Activated CD8-positive, alpha-beta T cell treated with anti-CD3 and anti-CD28 coated beads for 36 hours (primary cell): ENCODE measurements at regions not wholly inside any gene's neighbourhood (a gene's known extent, or its start where the extent isn't known, plus 50 kb on each side); places are given as distances from the start of the nearest gene placed in this dataset.

Experiments
- ATAC-seq: fragments of 200-7000 bp; cut with Tn5 transposase; one replicate; pipeline ENCODE4 v1.10.0; 2021; ENCODE audit warnings: mild to moderate bottlenecking, moderate library complexity
- CTCF ChIA-PET: fragments of 350-600 bp; sonication (Branson Sonifier 250); formaldehyde crosslinking; loops from one replicate; lab custom pipeline; 2021; ENCODE audit warnings: antibody characterized with exemption; lab: Charles Lee
- POLR2A ChIA-PET: fragments of 350-600 bp; sonication (Branson Sonifier 250); formaldehyde crosslinking; loops from one replicate; lab custom pipeline; 2021; ENCODE audit warnings: antibody characterized with exemption; lab: Charles Lee
- DNase-seq: peaks from one replicate; pipeline ENCODE4 v3.0.0-alpha.2; 2020
- H3K27ac Mint-ChIP-seq: one replicate; pipeline ENCODE4 v1.8.0; 2021; ENCODE audit warnings: mild to moderate bottlenecking, mixed read lengths
- H3K27me3 Mint-ChIP-seq: one replicate; pipeline ENCODE4 v1.8.0; 2021; ENCODE audit warnings: mixed read lengths
- H3K36me3 Mint-ChIP-seq: one replicate; pipeline ENCODE4 v1.8.0; 2021; ENCODE audit warnings: low read depth, mixed read lengths
- H3K4me1 Mint-ChIP-seq: one replicate; pipeline ENCODE4 v1.8.0; 2021; ENCODE audit warnings: low read depth, mixed read lengths
- H3K4me3 Mint-ChIP-seq: one replicate; pipeline ENCODE4 v1.8.0; 2021; ENCODE audit warnings: mild to moderate bottlenecking, moderate library complexity, mixed read lengths
- H3K9me3 Mint-ChIP-seq: one replicate; pipeline ENCODE4 v1.8.0; 2021; ENCODE audit warnings: mixed read lengths
- intact Hi-C: fragments of 100-400 bp; cut with micrococcal nuclease; formaldehyde crosslinking; loops from one replicate; pipeline ENCODE4 v1.10.0; 2022
- TF ChIP-seq, protein P1 (sequence below): fragments of 200-600 bp; IDR thresholded peaks from one replicate; pipeline ENCODE4 v1.8.0; 2022; ENCODE audit warnings: antibody characterized with exemption, mild to moderate bottlenecking

DNA sequence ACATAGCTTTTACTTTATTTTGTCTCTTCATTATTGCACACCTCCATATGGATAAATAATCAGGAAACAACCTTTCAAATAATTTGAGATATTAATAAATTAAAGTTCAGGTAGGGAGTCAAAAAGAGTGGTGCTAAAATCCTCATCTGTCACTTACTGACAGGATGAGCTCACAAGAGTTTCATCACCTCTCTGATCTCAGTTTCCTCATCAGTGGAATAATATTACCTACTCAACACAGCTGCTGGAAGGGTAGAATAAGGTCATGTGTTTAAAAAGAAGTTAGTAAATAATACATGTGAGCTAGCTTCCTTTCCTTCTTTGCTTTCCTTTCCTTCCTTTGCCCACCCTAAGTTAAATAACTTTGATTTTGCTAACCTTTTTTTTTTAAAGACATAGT, 61.9 kb downstream of the RDH14 start:
- no peaks in the 10 kb centered on the region for H3K36me3 Mint-ChIP-seq
- H3K27ac Mint-ChIP-seq = no peak overlapping the region
- no peak overlapping the region for H3K4me3 Mint-ChIP-seq
- ChIA-PET CTCF (interaction anchor here (2.2 kb wide), 1 partner anchor 23 kb away, joined by 5 read pairs; no protein-coding TSS in a partner anchor), POLR2A (no interaction called here)
- no peaks in the 10 kb centered on the region for H3K4me1 Mint-ChIP-seq
- peaks cover 17% of the 10 kb centered on the region for H3K27me3 Mint-ChIP-seq
- TF ChIP-seq, protein P1, sequence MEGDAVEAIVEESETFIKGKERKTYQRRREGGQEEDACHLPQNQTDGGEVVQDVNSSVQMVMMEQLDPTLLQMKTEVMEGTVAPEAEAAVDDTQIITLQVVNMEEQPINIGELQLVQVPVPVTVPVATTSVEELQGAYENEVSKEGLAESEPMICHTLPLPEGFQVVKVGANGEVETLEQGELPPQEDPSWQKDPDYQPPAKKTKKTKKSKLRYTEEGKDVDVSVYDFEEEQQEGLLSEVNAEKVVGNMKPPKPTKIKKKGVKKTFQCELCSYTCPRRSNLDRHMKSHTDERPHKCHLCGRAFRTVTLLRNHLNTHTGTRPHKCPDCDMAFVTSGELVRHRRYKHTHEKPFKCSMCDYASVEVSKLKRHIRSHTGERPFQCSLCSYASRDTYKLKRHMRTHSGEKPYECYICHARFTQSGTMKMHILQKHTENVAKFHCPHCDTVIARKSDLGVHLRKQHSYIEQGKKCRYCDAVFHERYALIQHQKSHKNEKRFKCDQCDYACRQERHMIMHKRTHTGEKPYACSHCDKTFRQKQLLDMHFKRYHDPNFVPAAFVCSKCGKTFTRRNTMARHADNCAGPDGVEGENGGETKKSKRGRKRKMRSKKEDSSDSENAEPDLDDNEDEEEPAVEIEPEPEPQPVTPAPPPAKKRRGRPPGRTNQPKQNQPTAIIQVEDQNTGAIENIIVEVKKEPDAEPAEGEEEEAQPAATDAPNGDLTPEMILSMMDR = no peak
- H3K9me3 Mint-ChIP-seq = no peaks in the 10 kb centered on the region
- intact Hi-C loops = no loop called here
- DNase-seq (no peak), ATAC-seq (no peak)

DNA sequence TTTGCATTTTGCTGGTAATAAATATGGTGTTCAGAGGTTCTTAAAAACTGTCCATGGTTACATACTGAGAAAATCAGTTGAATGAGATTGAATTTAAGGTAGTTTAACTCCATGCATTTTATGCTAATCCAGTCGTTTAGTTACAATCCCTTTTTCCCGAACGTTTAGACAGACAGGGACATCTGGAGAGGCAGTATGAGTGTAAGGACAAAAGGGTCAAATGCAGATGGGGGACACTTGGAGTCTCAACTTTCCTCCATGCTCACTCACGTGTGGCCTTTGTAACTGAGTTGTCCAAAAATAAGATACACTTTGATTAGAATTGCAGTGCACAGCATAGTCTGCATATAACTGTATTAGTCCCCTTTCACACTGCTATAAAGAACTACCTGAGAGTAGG, 63.9 kb downstream of the RDH14 start:
- intact Hi-C loops = no loop called here
- H3K36me3 Mint-ChIP-seq = no peaks in the 10 kb centered on the region
- ATAC-seq (no peak), DNase-seq (no peak)
- TF ChIP-seq, protein P1 = no peak
- CTCF ChIA-PET = no interaction called here
- H3K27me3 Mint-ChIP-seq = peaks cover 28% of the 10 kb centered on the region
- no peaks in the 10 kb centered on the region for H3K4me1 Mint-ChIP-seq
- no peak overlapping the region for H3K27ac Mint-ChIP-seq
- no peaks in the 10 kb centered on the region for H3K9me3 Mint-ChIP-seq
- POLR2A ChIA-PET = no interaction called here
- no peak overlapping the region for H3K4me3 Mint-ChIP-seq

DNA sequence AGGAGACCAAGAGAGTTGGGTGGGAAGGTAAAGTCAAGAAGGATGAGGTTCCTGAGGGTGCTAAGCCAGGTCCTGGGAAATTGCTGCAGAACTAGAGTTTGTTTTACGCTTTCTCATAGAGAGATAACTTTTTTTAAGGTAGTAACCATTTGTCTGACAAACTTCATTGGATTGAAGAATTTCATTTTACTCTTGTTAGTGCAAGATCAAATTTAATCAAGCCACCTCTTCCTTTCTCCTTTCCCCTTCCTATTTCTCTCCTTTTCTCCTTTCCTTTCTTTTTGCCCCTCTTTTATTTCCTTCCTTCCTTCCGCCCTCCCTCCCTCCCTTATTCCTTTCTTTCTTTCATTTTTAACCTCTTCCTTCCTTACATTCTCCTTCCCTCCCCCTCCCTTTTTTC, 65.4 kb downstream of the RDH14 start:
- Mint-ChIP-seq H3K4me1 (no peaks in the 10 kb centered on the region), H3K4me3 (no peak overlapping the region), H3K27ac (no peak overlapping the region), H3K9me3 (no peaks in the 10 kb centered on the region), H3K27me3 (peaks cover 25% of the 10 kb centered on the region), H3K36me3 (no peaks in the 10 kb centered on the region)
- TF ChIP-seq, protein P1 = no peak
- intact Hi-C loops = no loop called here
- ATAC-seq = no peak
- no peak for DNase-seq
- ChIA-PET POLR2A (no interaction called here), CTCF (no interaction called here)

DNA sequence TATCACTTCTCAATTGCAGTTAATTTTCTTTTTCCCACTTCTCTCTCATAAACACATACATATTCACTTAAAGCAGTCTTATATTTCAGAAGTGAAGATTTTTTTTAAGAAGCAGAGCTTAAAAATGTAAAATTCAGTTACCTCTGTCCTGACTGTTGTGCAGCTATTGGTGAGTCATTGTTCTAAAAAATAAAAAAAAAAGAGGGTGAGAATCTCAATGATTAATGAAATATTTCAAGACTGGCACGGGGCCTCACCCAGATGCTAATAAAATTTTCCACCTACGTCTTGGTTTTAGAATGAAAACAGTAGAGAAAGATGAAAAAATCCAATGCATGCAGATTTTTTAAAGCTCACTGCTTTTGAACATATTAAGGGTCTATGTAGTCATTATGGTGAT, 67.7 kb downstream of the RDH14 start:
- TF ChIP-seq, protein P1 = no peak
- H3K4me1 Mint-ChIP-seq = no peaks in the 10 kb centered on the region
- POLR2A ChIA-PET = no interaction called here
- H3K9me3 Mint-ChIP-seq = no peaks in the 10 kb centered on the region
- DNase-seq (no peak), ATAC-seq (no peak)
- intact Hi-C loops = no loop called here
- H3K27ac Mint-ChIP-seq = no peak overlapping the region
- CTCF ChIA-PET = no interaction called here
- peaks cover 21% of the 10 kb centered on the region for H3K27me3 Mint-ChIP-seq
- no peaks in the 10 kb centered on the region for H3K36me3 Mint-ChIP-seq
- no peak overlapping the region for H3K4me3 Mint-ChIP-seq

DNA sequence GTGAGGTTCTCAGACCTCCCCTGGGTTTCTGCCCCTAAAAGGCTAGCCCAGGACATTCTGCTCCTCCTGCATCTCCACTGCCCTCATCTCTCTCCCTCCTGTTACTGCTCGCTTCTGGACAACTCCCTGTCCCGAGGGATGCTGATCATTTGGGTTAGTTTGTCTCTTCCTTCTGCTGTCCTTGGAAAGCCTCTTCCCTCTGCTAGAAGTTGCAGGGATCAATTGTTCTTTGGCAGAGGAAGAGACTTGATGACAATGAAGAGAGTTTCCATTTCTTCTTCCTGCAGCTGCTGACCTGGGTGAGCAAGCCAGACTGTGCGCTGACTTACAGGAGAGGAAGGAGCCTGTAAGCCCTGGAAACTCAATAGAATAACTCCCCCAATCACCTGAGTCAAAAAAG, 68.9 kb downstream of the RDH14 start:
- no peaks in the 10 kb centered on the region for H3K36me3 Mint-ChIP-seq
- POLR2A ChIA-PET = interaction anchor here (0.8 kb wide), 1 partner anchor 34 kb away, joined by 4 read pairs; no protein-coding TSS in a partner anchor
- intact Hi-C loops = no loop called here
- TF ChIP-seq, protein P1 = no peak
- H3K4me1 Mint-ChIP-seq = no peaks in the 10 kb centered on the region
- ATAC-seq (no peak), DNase-seq (no peak)
- no peaks in the 10 kb centered on the region for H3K9me3 Mint-ChIP-seq
- H3K4me3 Mint-ChIP-seq = no peak overlapping the region
- peaks cover 19% of the 10 kb centered on the region for H3K27me3 Mint-ChIP-seq
- CTCF ChIA-PET = no interaction called here
- H3K27ac Mint-ChIP-seq = no peak overlapping the region
